CD4-positive, alpha-beta T cell (primary cell): ENCODE measurements at regions not wholly inside any gene's neighbourhood (a gene's known extent, or its start where the extent isn't known, plus 50 kb on each side); places are given as distances from the start of the nearest gene placed in this dataset.

Source experiments
- ATAC-seq: fragments of 200-7000 bp; cut with Tn5 transposase; one replicate; pipeline ENCODE4 v1.10.0; 2022; ENCODE audit warnings: mild to moderate bottlenecking; ENCODE audit not compliant: poor library complexity
- CTCF ChIA-PET: fragments of 350-600 bp; sonication (Branson Sonifier 250); formaldehyde crosslinking; loops from one replicate; lab custom pipeline; 2021; ENCODE audit warnings: antibody characterized with exemption, inconsistent platforms; lab: Charles Lee
- POLR2A ChIA-PET: fragments of 350-600 bp; sonication (Branson Sonifier 250); formaldehyde crosslinking; loops from one replicate; lab custom pipeline; 2021; ENCODE audit warnings: antibody characterized with exemption, inconsistent platforms; lab: Charles Lee
- DNase-seq, 14 experiments: peaks; one replicate each; pipeline ENCODE4 v3.0.0-alpha.2; 2013 to 2020; ENCODE audit warnings: mixed read lengths in 2 of 14
- H3K27ac ChIP-seq, 2 donors: one replicate each; pipeline versions ENCODE4 v1.5.1 to v1.7.0; 2013; ENCODE audit warnings: low read length in 2 of 2, low read depth in 1 of 2, mild to moderate bottlenecking in 1 of 2
- H3K27me3 ChIP-seq, 2 experiments: 1 replicate in 1 of 2; 2 replicates in 1 of 2; pipeline versions ENCODE4 v1.6.1 to v1.7.0; 2013; ENCODE audit warnings: low read length in 2 of 2, control low read depth in 1 of 2, mild to moderate bottlenecking in 1 of 2, moderate library complexity in 1 of 2; ENCODE audit not compliant: insufficient read depth in 2 of 2, control insufficient read depth in 1 of 2
- H3K36me3 ChIP-seq: one replicate; pipeline ENCODE4 v1.6.1; 2013; ENCODE audit warnings: low read length, control low read depth; ENCODE audit not compliant: insufficient read depth
- H3K4me1 ChIP-seq: one replicate; pipeline ENCODE4 v1.6.1; 2013; ENCODE audit warnings: low read length, control low read depth; ENCODE audit not compliant: insufficient read depth
- H3K4me3 ChIP-seq: one replicate; pipeline ENCODE4 v1.5.1; 2013; ENCODE audit warnings: mild to moderate bottlenecking, low read length, moderate library complexity
- H3K9me3 ChIP-seq, 2 experiments: 1 replicate in 1 of 2; 2 replicates in 1 of 2; pipeline versions ENCODE4 v1.6.1 to v1.7.0; 2013; ENCODE audit warnings: low read length in 2 of 2, mild to moderate bottlenecking in 2 of 2, control low read depth in 1 of 2, moderate library complexity in 1 of 2; ENCODE audit not compliant: control insufficient read depth in 1 of 2, insufficient read depth in 1 of 2
- H3K27ac Mint-ChIP-seq: one replicate; pipeline ENCODE4 v1.8.0; 2020; ENCODE audit warnings: mixed read lengths
- H3K27me3 Mint-ChIP-seq: one replicate; pipeline ENCODE4 v1.8.0; 2021; ENCODE audit warnings: mixed read lengths
- H3K36me3 Mint-ChIP-seq: one replicate; pipeline ENCODE4 v1.8.0; 2021; ENCODE audit warnings: low read depth, mixed read lengths
- H3K4me1 Mint-ChIP-seq: one replicate; pipeline ENCODE4 v1.8.0; 2021; ENCODE audit warnings: low read depth, mixed read lengths
- H3K4me3 Mint-ChIP-seq: one replicate; pipeline ENCODE4 v1.8.0; 2020; ENCODE audit warnings: mild to moderate bottlenecking, mixed read lengths
- H3K9me3 Mint-ChIP-seq: one replicate; pipeline ENCODE4 v1.8.0; 2020; ENCODE audit warnings: mixed read lengths
- CTCF ChIP-seq: fragments of 200-600 bp; IDR thresholded peaks from one replicate; pipeline ENCODE4 v1.8.0; 2022; ENCODE audit warnings: antibody characterized with exemption, mild to moderate bottlenecking
- intact Hi-C, 2 experiments: fragments of 100-400 bp; cut with DNase I in 1 of 2; cut with micrococcal nuclease in 1 of 2; formaldehyde crosslinking; loops; one replicate each; pipeline versions ENCODE4 v1.15.1 to v1.9.0; 2023 to 2025; cut with DNase I, micrococcal nuclease

GRCh38 chr9:82549174-82549821 lies 513.6 kb downstream of the RASEF start:
- H3K4me1 Mint-ChIP-seq: no peaks in the 10 kb centered on the region
- CTCF ChIA-PET: no interaction called here
- no peaks in the 10 kb centered on the region for H3K36me3 Mint-ChIP-seq
- DNase-seq (no peak), ATAC-seq (no peak)
- Histone ChIP-seq H3K36me3 (no peaks in the 10 kb centered on the region), H3K4me3 (no peak overlapping the region), H3K27me3 (no peaks in the 10 kb centered on the region), H3K4me1 (no peaks in the 10 kb centered on the region), H3K9me3 (peaks cover 0 to 3% of the 10 kb centered on the region in 2 experiments), H3K27ac (no peak overlapping the region)
- intact Hi-C loops: no loop called here
- no peaks in the 10 kb centered on the region for H3K27me3 Mint-ChIP-seq
- H3K27ac Mint-ChIP-seq: no peak overlapping the region
- POLR2A ChIA-PET: no interaction called here
- no peak for TF ChIP-seq CTCF
- no peak overlapping the region for H3K4me3 Mint-ChIP-seq
- H3K9me3 Mint-ChIP-seq: peaks cover 2% of the 10 kb centered on the region

DNA sequence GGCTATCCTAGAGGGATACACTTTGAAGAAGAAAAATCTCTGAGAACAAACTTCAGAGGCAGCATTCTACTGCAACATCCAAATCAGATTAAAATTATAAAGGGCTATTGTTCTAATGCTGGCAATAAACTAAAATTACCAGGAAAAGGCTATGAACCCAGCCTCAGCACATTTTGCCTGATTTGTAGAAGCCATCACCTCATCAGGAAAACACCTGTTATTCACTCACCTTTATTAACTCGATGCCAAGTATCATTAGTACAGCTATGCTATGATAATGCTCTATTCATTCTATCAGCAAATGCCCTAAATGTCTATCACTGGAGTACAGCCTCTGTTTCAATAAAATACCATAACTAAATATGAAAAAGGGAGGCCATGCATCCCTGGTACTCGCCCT lies 510.2 kb downstream of the RASEF start:
- no peak overlapping the region for H3K27ac Mint-ChIP-seq
- Histone ChIP-seq H3K27me3 (no peaks in the 10 kb centered on the region), H3K4me3 (no peak overlapping the region), H3K27ac (no peak overlapping the region), H3K36me3 (no peaks in the 10 kb centered on the region), H3K4me1 (no peaks in the 10 kb centered on the region), H3K9me3 (peaks cover 0 to 3% of the 10 kb centered on the region in 2 experiments)
- H3K27me3 Mint-ChIP-seq: no peaks in the 10 kb centered on the region
- intact Hi-C loops: no loop called here
- H3K4me1 Mint-ChIP-seq: no peaks in the 10 kb centered on the region
- DNase-seq (no peak), ATAC-seq (no peak)
- no peak for TF ChIP-seq CTCF
- POLR2A ChIA-PET: no interaction called here
- H3K9me3 Mint-ChIP-seq: no peaks in the 10 kb centered on the region
- H3K36me3 Mint-ChIP-seq: no peaks in the 10 kb centered on the region
- CTCF ChIA-PET: no interaction called here
- H3K4me3 Mint-ChIP-seq: no peak overlapping the region

- no peak overlapping the region for H3K27ac Mint-ChIP-seq
- no peaks in the 10 kb centered on the region for H3K9me3 Mint-ChIP-seq
- no peaks in the 10 kb centered on the region for H3K27me3 Mint-ChIP-seq
- DNase-seq: no peak
- H3K36me3 ChIP-seq: no peaks in the 10 kb centered on the region
- H3K36me3 Mint-ChIP-seq: no peaks in the 10 kb centered on the region
- no peak overlapping the region for H3K4me3 ChIP-seq
- intact Hi-C loops: no loop called here
- no peak overlapping the region for H3K4me3 Mint-ChIP-seq
- ChIA-PET CTCF (no interaction called here), POLR2A (no interaction called here)
- ATAC-seq: no peak
- H3K4me1 Mint-ChIP-seq: no peaks in the 10 kb centered on the region
- H3K27me3 ChIP-seq: no peaks in the 10 kb centered on the region
- TF ChIP-seq CTCF: no peak
- H3K27ac ChIP-seq: no peak overlapping the region
- H3K9me3 ChIP-seq: peaks cover 0 to 3% of the 10 kb centered on the region in 2 experiments
- no peaks in the 10 kb centered on the region for H3K4me1 ChIP-seq
Measured at GRCh38 chr9:82553654-82554366, 509.1 kb downstream of the RASEF start.
